Endothelial cell of umbilical vein (primary cell): ENCODE measurements at regions not wholly inside any gene's neighbourhood (a gene's known extent, or its start where the extent isn't known, plus 50 kb on each side); places are given as distances from the start of the nearest gene placed in this dataset.

Source experiments
- BruUV-seq: library from RNA; stranded (reverse); fragments of 400-500 nt; replicated peaks from 2 replicates; lab custom pipeline; 2021; lab: Mats Ljungman, UMichigan
- CTCF ChIA-PET: fragments of 300-600, 350-600 bp; sonication (Branson Sonifier 250); formaldehyde crosslinking; loops from one replicate; lab custom pipeline; 2021; ENCODE audit warnings: antibody characterized with exemption, inconsistent platforms; lab: Charles Lee
- POLR2A ChIA-PET: fragments of 300-600, 350-600 bp; sonication (Branson Sonifier 250); formaldehyde crosslinking; loops from one replicate; lab custom pipeline; 2021; ENCODE audit warnings: antibody characterized with exemption, inconsistent platforms; lab: Charles Lee
- DNase-seq: peaks from one replicate; pipeline ENCODE4 v3.0.0-alpha.2; 2011; ENCODE audit warnings: low read depth, low spot score
- FAIRE-seq: peaks from 2 replicates; lab custom pipeline; 2011; peaks lifted over from hg19 to GRCh38; lab: Jason Lieb, UNC
- H2AFZ ChIP-seq: 2 replicates; pipeline ENCODE4 v1.6.0; 2012; ENCODE audit warnings: low read depth, low read length, control low read depth, inconsistent platforms
- H3K27ac ChIP-seq: 2 replicates; pipeline ENCODE4 v1.5.1; 2011; ENCODE audit warnings: low read depth, mild to moderate bottlenecking, control low read depth, low read length, moderate library complexity; ENCODE audit not compliant: insufficient read depth
- H3K27me3 ChIP-seq, 2 experiments: 2 replicates each; pipeline versions ENCODE4 v1.6.0 to v1.6.1; 2011; ENCODE audit warnings: low read length in 2 of 2, mixed read lengths in 1 of 2; ENCODE audit not compliant: control insufficient read depth in 2 of 2, insufficient read depth in 2 of 2
- H3K36me3 ChIP-seq, 2 experiments: 2 replicates in 1 of 2; 3 replicates in 1 of 2; pipeline ENCODE4 v1.5.1; 2011; ENCODE audit warnings: low read length in 2 of 2, mild to moderate bottlenecking in 1 of 2, moderate library complexity in 1 of 2; ENCODE audit not compliant: control insufficient read depth in 2 of 2, insufficient read depth in 2 of 2; ENCODE audit errors: extremely low read depth in 1 of 2
- H3K4me1 ChIP-seq: 3 replicates; pipeline ENCODE4 v1.5.1; 2011; ENCODE audit warnings: mild to moderate bottlenecking, low read length; ENCODE audit not compliant: control insufficient read depth, insufficient read depth; ENCODE audit errors: extremely low read depth
- H3K4me2 ChIP-seq: 2 replicates; pipeline ENCODE4 v1.6.1; 2011; ENCODE audit warnings: low read length, control low read depth, mixed read lengths; ENCODE audit not compliant: insufficient read depth
- H3K4me3 ChIP-seq, 3 experiments: fragments of 200-600 bp in 1 of 3; sonication (generic), shearing (Covaris generic) in 1 of 3; replicated peaks in 1 of 3; 2 replicates each; pipeline ENCODE4 v1.5.1; 2011 to 2016; ENCODE audit warnings: control low read depth in 3 of 3, low read length in 3 of 3, mild to moderate bottlenecking in 2 of 3, inconsistent platforms in 1 of 3, low read depth in 1 of 3, moderate library complexity in 1 of 3; ENCODE audit not compliant: insufficient read depth in 1 of 3
- H3K79me2 ChIP-seq: 2 replicates; pipeline ENCODE4 v1.6.0; 2012; ENCODE audit warnings: low read length, inconsistent platforms; ENCODE audit not compliant: control insufficient read depth, insufficient read depth
- H3K9ac ChIP-seq: replicated peaks from 2 replicates; pipeline ENCODE3; 2011; ENCODE audit warnings: low read length, control low read depth; ENCODE audit not compliant: insufficient read depth; ENCODE audit errors: extremely low read depth
- H3K9me1 ChIP-seq: replicated peaks from 3 replicates; pipeline ENCODE4 v1.6.0; 2011; ENCODE audit warnings: mild to moderate bottlenecking, low read length; ENCODE audit not compliant: control insufficient read depth, insufficient read depth; ENCODE audit errors: extremely low read depth
- H3K9me3 ChIP-seq: replicated peaks from 2 replicates; pipeline ENCODE4 v1.5.1; 2012; ENCODE audit warnings: low read length, inconsistent platforms; ENCODE audit not compliant: control insufficient read depth, insufficient read depth
- H4K20me1 ChIP-seq: replicated peaks from 2 replicates; pipeline ENCODE3; 2011; ENCODE audit warnings: mild to moderate bottlenecking, low read length; ENCODE audit not compliant: control insufficient read depth, insufficient read depth; ENCODE audit errors: extremely low read depth
- EZH2 ChIP-seq: IDR thresholded peaks from 2 replicates; pipeline ENCODE4 v1.6.1; 2012; ENCODE audit warnings: borderline replicate concordance, low read depth, mild to moderate bottlenecking, moderate library complexity, low read length, inconsistent platforms; ENCODE audit not compliant: severe bottlenecking
- FOS ChIP-seq: IDR thresholded peaks from 2 replicates; pipeline ENCODE4 v1.6.1; 2011; ENCODE audit warnings: mild to moderate bottlenecking, low read length, moderate library complexity, borderline replicate concordance; ENCODE audit not compliant: insufficient read depth
- GATA2 ChIP-seq: IDR thresholded peaks from 2 replicates; pipeline ENCODE4 v1.7.0; 2011; ENCODE audit warnings: low read depth, mild to moderate bottlenecking, moderate library complexity, mixed read lengths, low read length; ENCODE audit not compliant: insufficient read length, insufficient read depth
- JUN ChIP-seq: IDR thresholded peaks from 2 replicates; pipeline ENCODE4 v1.6.1; 2011; ENCODE audit warnings: borderline replicate concordance, low read depth; ENCODE audit not compliant: insufficient read length, insufficient read depth
- MYC ChIP-seq: IDR thresholded peaks from one replicate; pipeline ENCODE4 v1.6.1; 2011; ENCODE audit warnings: mild to moderate bottlenecking, low read depth, low read length
- POLR2A ChIP-seq: IDR thresholded peaks from 2 replicates; pipeline ENCODE4 v1.6.1; 2012; ENCODE audit warnings: low read depth, mild to moderate bottlenecking, control low read depth, low read length
- POLR2AphosphoS5 ChIP-seq: IDR thresholded peaks from 2 replicates; pipeline ENCODE4 v1.6.1; 2012; ENCODE audit warnings: low read depth, mild to moderate bottlenecking, control low read depth, low read length, moderate library complexity; ENCODE audit not compliant: insufficient read depth
- dilution Hi-C: fragments of 300-500 bp; cut with MboI; formaldehyde crosslinking; loops from one replicate; pipeline ENCODE4 v1.15.0; 2019; ENCODE audit warnings: low sequenced_read_pairs; ENCODE audit not compliant: extremely low pct_ligation_motif_present
- intact Hi-C: fragments of 100-400 bp; cut with micrococcal nuclease; formaldehyde crosslinking; loops from one replicate; pipeline ENCODE4 v1.10.0; 2022
- TF ChIP-seq, protein P1 (sequence below): IDR thresholded peaks from 2 replicates; pipeline ENCODE4 v1.6.1; 2011; ENCODE audit not compliant: insufficient read depth, insufficient read length
- TF ChIP-seq, protein P2 (sequence below), 2 donors: IDR thresholded peaks; 1 replicate in 1 of 2; 2 replicates in 1 of 2; pipeline ENCODE4 v1.5.1; 2011; ENCODE audit warnings: low read length in 2 of 2, mild to moderate bottlenecking in 2 of 2, moderate library complexity in 2 of 2, control low read depth in 1 of 2, inconsistent platforms in 1 of 2, low read depth in 1 of 2; ENCODE audit not compliant: insufficient read depth in 1 of 2; ENCODE audit errors: extremely low read depth in 1 of 2

DNA sequence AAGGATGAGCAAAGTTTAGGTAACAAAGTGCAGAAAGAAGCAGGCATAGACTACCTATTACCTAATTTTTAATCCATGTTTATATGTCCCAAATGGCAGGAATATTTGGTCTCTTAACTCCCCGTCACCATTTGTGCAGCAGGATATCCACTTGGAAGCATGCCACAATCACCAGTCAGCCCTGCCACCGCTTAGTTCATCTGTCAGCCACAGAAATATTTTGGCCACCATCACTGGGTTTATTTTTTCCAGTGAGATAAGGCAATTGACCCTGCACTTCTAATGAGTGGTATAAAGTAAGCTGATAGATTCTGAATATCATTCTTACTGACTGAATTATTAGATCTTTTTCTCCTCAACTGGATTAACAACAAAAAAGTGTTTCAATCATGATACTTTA lies 152.9 kb upstream of the SOX2 start:
- Histone ChIP-seq H3K4me3 (no peak overlapping the region), H4K20me1 (no peaks in the 10 kb centered on the region), H3K9ac (no peak overlapping the region), H3K9me3 (no peaks in the 10 kb centered on the region), H3K9me1 (no peaks in the 10 kb centered on the region), H2AFZ (no peak overlapping the region), H3K27ac (no peak overlapping the region), H3K4me2 (no peak overlapping the region), H3K79me2 (no peaks in the 10 kb centered on the region), H3K4me1 (no peaks in the 10 kb centered on the region), H3K27me3 (no peaks in the 10 kb centered on the region), H3K36me3 (no peaks in the 10 kb centered on the region)
- CTCF ChIA-PET, result interaction anchor here (1.5 to 12.3 kb wide), 2 partner anchors 100 to 142 kb away, joined by 3 to 483 read pairs; no protein-coding TSS in a partner anchor
- intact Hi-C loops (no loop called here), dilution Hi-C loops (no loop called here)
- FAIRE-seq, result no peak
- POLR2A ChIA-PET, result no interaction called here
- TF ChIP-seq, protein P1, sequence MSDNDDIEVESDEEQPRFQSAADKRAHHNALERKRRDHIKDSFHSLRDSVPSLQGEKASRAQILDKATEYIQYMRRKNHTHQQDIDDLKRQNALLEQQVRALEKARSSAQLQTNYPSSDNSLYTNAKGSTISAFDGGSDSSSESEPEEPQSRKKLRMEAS, result no peak
- TF ChIP-seq EZH2 (no peak), JUN (no peak), GATA2 (no peak), POLR2A (no peak), POLR2AphosphoS5 (no peak), FOS (no peak), MYC (no peak)
- TF ChIP-seq, protein P2, sequence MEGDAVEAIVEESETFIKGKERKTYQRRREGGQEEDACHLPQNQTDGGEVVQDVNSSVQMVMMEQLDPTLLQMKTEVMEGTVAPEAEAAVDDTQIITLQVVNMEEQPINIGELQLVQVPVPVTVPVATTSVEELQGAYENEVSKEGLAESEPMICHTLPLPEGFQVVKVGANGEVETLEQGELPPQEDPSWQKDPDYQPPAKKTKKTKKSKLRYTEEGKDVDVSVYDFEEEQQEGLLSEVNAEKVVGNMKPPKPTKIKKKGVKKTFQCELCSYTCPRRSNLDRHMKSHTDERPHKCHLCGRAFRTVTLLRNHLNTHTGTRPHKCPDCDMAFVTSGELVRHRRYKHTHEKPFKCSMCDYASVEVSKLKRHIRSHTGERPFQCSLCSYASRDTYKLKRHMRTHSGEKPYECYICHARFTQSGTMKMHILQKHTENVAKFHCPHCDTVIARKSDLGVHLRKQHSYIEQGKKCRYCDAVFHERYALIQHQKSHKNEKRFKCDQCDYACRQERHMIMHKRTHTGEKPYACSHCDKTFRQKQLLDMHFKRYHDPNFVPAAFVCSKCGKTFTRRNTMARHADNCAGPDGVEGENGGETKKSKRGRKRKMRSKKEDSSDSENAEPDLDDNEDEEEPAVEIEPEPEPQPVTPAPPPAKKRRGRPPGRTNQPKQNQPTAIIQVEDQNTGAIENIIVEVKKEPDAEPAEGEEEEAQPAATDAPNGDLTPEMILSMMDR (IDR thresholded peaks at IDR 0.05; ENCODE audit: extremely low read depth in 1 of 2, insufficient read depth in 1 of 2, low read depth in 1 of 2, low read length in 2 of 2), result no peak
- DNase-seq, result peak; percentile 24
- BruUV-seq, result no TSS peak
